ENCODE measurements at regions not wholly inside any gene's neighbourhood (a gene's known extent, or its start where the extent isn't known, plus 50 kb on each side); places are given as distances from the start of the nearest gene placed in this dataset.

- TF ChIP-seq CTCF (conservative IDR thresholded peaks at IDR 0.05; ENCODE audit: low read depth, low read length) (no peak), CEBPB (IDR thresholded peaks at IDR 0.05; ENCODE audit: low read depth, low read length) (peak; percentile 31; the same call in 1 of the 2 replicates), BHLHE40 (IDR thresholded peaks at IDR 0.05; ENCODE audit: low read depth, low read length) (no peak), POLR2A (IDR thresholded peaks at IDR 0.05; ENCODE audit: low read depth, low read length) (no peak), CHD1 (IDR thresholded peaks at IDR 0.05; ENCODE audit: low read depth, low read length) (no peak), RFX5 (IDR thresholded peaks at IDR 0.05; ENCODE audit: low read depth, low read length) (no peak), NFE2L2 (IDR thresholded peaks at IDR 0.05; ENCODE audit: low read depth, low read length) (no peak), MAZ (IDR thresholded peaks at IDR 0.05; ENCODE audit: borderline replicate concordance, low read depth, low read length) (no peak), MXI1 (IDR thresholded peaks at IDR 0.05; ENCODE audit: borderline replicate concordance, low read depth, low read length) (no peak), RAD21 (IDR thresholded peaks at IDR 0.05; ENCODE audit: low read length) (no peak), RCOR1 (IDR thresholded peaks at IDR 0.05; ENCODE audit: insufficient replicate concordance, low read length) (no peak), ELK1 (IDR thresholded peaks at IDR 0.05; ENCODE audit: borderline replicate concordance, low read depth, low read length) (no peak), SMC3 (IDR thresholded peaks at IDR 0.05; ENCODE audit: low read depth, low read length) (no peak)
- TF ChIP-seq, protein P1, sequence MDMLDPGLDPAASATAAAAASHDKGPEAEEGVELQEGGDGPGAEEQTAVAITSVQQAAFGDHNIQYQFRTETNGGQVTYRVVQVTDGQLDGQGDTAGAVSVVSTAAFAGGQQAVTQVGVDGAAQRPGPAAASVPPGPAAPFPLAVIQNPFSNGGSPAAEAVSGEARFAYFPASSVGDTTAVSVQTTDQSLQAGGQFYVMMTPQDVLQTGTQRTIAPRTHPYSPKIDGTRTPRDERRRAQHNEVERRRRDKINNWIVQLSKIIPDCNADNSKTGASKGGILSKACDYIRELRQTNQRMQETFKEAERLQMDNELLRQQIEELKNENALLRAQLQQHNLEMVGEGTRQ (IDR thresholded peaks at IDR 0.05; ENCODE audit: low read depth, low read length), result no peak
Measured at GRCh38 chr7:109136893-109137292, 567.2 kb downstream of the DNAJB9 start.
